Endodermal cell (in vitro differentiated cells): ENCODE measurements at regions not wholly inside any gene's neighbourhood (a gene's known extent, or its start where the extent isn't known, plus 50 kb on each side); places are given as distances from the start of the nearest gene placed in this dataset.

Experiments
- DNase-seq: peaks from one replicate; pipeline ENCODE4 v3.0.0-alpha.2; 2017
- H3K27ac ChIP-seq: 2 replicates; pipeline ENCODE4 v1.5.1; 2013; ENCODE audit warnings: mild to moderate bottlenecking, low read depth, low read length, moderate library complexity
- H3K27me3 ChIP-seq: 2 replicates; pipeline ENCODE4 v1.6.1; 2013; ENCODE audit warnings: mild to moderate bottlenecking, low read length, moderate library complexity; ENCODE audit not compliant: insufficient read depth, control insufficient read depth, poor library complexity, severe bottlenecking
- H3K36me3 ChIP-seq: 2 replicates; pipeline ENCODE4 v1.7.0; 2013; ENCODE audit warnings: mild to moderate bottlenecking, low read length, moderate library complexity; ENCODE audit not compliant: control insufficient read depth, insufficient read depth
- H3K4me1 ChIP-seq: one replicate; pipeline ENCODE4 v1.7.0; 2013; ENCODE audit warnings: low read length; ENCODE audit not compliant: control insufficient read depth, insufficient read depth
- H3K4me3 ChIP-seq: 2 replicates; pipeline ENCODE4 v1.5.1; 2013; ENCODE audit warnings: mild to moderate bottlenecking, low read length, moderate library complexity
- H3K9ac ChIP-seq: 2 replicates; pipeline ENCODE4 v1.6.1; 2013; ENCODE audit warnings: mild to moderate bottlenecking, low read length, moderate library complexity; ENCODE audit not compliant: poor library complexity, severe bottlenecking; ENCODE audit errors: extremely low read depth
- H3K9me3 ChIP-seq: 2 replicates; pipeline ENCODE4 v1.6.1; 2013; ENCODE audit warnings: mild to moderate bottlenecking, low read length, moderate library complexity; ENCODE audit not compliant: control insufficient read depth
- H3K27ac Mint-ChIP-seq: 2 replicates; pipeline ENCODE4 v1.8.0; 2020; ENCODE audit warnings: mixed read lengths
- H3K27me3 Mint-ChIP-seq: 2 replicates; pipeline ENCODE4 v1.8.0; 2021; ENCODE audit warnings: mild to moderate bottlenecking, mixed read lengths; ENCODE audit not compliant: insufficient read depth
- H3K36me3 Mint-ChIP-seq: 2 replicates; pipeline ENCODE4 v1.8.0; 2020; ENCODE audit warnings: low read depth, mixed read lengths
- H3K4me1 Mint-ChIP-seq: 2 replicates; pipeline ENCODE4 v1.8.0; 2020; ENCODE audit warnings: mixed read lengths
- H3K4me3 Mint-ChIP-seq: 2 replicates; pipeline ENCODE4 v1.8.0; 2020; ENCODE audit warnings: mild to moderate bottlenecking, moderate library complexity, mixed read lengths
- H3K9me3 Mint-ChIP-seq: 2 replicates; pipeline ENCODE4 v1.8.0; 2020; ENCODE audit warnings: mild to moderate bottlenecking, mixed read lengths
- WGBS, 2 experiments: methylation state at CpG; one replicate each; pipeline versions ENCODE4 v1.1.5 to v1.1.7; 2013; ENCODE audit warnings: missing lambda C conversion rate in 2 of 2, mixed read lengths in 1 of 2; ENCODE audit not compliant: insufficient coverage in 1 of 2, insufficient read length in 1 of 2; 5-methylcytosine and 5-hydroxymethylcytosine counted together
- TF ChIP-seq, protein P1 (sequence below): fragments of 200-600 bp; sonication (generic); conservative IDR thresholded peaks from 2 replicates; pipeline ENCODE4 v1.5.0; 2021; ENCODE audit warnings: antibody characterized with exemption, mild to moderate bottlenecking

DNA sequence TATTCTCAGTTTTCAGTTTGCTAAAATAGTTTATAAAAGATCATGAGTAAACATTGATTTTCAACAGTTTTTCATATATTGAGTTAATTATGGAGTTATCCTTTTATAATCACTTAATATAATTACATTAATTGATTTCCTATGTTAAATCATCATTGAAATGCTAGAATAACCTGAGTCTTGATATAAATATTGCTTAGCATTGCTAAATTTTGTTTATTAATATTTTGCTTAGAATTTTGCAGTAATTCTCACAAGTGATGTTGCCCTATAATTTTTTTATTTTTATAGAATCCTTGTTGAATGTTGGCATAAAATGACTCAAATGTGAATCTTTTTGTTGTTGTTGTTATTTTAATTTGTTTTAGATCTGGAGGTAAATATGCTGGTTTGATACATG is 654.2 kb downstream of the OTOL1 start:
- H3K4me1 ChIP-seq = no peaks in the 10 kb centered on the region
- DNase-seq = no peak
- no peak overlapping the region for H3K4me3 ChIP-seq
- H3K36me3 Mint-ChIP-seq = no peaks in the 10 kb centered on the region
- H3K9ac ChIP-seq = no peak overlapping the region
- peaks cover 6% of the 10 kb centered on the region for H3K9me3 ChIP-seq
- TF ChIP-seq, protein P1, sequence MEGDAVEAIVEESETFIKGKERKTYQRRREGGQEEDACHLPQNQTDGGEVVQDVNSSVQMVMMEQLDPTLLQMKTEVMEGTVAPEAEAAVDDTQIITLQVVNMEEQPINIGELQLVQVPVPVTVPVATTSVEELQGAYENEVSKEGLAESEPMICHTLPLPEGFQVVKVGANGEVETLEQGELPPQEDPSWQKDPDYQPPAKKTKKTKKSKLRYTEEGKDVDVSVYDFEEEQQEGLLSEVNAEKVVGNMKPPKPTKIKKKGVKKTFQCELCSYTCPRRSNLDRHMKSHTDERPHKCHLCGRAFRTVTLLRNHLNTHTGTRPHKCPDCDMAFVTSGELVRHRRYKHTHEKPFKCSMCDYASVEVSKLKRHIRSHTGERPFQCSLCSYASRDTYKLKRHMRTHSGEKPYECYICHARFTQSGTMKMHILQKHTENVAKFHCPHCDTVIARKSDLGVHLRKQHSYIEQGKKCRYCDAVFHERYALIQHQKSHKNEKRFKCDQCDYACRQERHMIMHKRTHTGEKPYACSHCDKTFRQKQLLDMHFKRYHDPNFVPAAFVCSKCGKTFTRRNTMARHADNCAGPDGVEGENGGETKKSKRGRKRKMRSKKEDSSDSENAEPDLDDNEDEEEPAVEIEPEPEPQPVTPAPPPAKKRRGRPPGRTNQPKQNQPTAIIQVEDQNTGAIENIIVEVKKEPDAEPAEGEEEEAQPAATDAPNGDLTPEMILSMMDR = no peak
- H3K27ac ChIP-seq = no peak overlapping the region
- no peak overlapping the region for H3K4me3 Mint-ChIP-seq
- H3K36me3 ChIP-seq = no peaks in the 10 kb centered on the region
- peaks cover 6% of the 10 kb centered on the region for H3K4me1 Mint-ChIP-seq
- H3K27ac Mint-ChIP-seq = no peak overlapping the region
- no peaks in the 10 kb centered on the region for H3K27me3 Mint-ChIP-seq
- no peaks in the 10 kb centered on the region for H3K27me3 ChIP-seq
- H3K9me3 Mint-ChIP-seq = no peaks in the 10 kb centered on the region

DNA sequence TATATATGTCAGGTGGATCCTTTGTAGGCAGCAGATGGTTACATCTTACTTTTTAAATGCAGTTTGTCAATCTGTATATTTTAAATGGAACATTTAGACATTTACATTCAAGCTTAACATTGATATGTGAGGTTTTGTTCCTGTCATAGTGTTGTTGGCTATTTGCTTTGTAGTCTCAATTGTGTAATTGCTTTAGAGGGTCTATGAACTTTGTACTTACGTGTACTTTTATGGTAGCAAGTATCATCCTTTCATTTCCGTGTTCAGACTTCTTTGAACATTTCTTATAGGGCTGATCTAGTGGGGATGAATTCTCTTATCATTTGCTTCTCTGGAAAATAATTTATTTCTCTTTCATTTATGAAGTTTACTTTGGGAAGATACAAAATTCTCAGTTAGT is 656.0 kb downstream of the OTOL1 start:
- 93% methylated on average over 2 of the region's 2 CpGs; no CpG with 5 or more reads in 1 of the 2 experiments for WGBS, 2 experiments
- Histone ChIP-seq H3K9ac (no peak overlapping the region), H3K27me3 (no peaks in the 10 kb centered on the region), H3K4me3 (no peak overlapping the region), H3K4me1 (no peaks in the 10 kb centered on the region), H3K9me3 (peaks cover 9% of the 10 kb centered on the region), H3K27ac (no peak overlapping the region), H3K36me3 (no peaks in the 10 kb centered on the region)
- Mint-ChIP-seq H3K36me3 (no peaks in the 10 kb centered on the region), H3K4me3 (no peak overlapping the region), H3K27me3 (no peaks in the 10 kb centered on the region), H3K4me1 (peaks cover 11% of the 10 kb centered on the region), H3K9me3 (peaks cover 2% of the 10 kb centered on the region), H3K27ac (no peak overlapping the region)
- no peak for DNase-seq
- TF ChIP-seq, protein P1 = no peak

DNA sequence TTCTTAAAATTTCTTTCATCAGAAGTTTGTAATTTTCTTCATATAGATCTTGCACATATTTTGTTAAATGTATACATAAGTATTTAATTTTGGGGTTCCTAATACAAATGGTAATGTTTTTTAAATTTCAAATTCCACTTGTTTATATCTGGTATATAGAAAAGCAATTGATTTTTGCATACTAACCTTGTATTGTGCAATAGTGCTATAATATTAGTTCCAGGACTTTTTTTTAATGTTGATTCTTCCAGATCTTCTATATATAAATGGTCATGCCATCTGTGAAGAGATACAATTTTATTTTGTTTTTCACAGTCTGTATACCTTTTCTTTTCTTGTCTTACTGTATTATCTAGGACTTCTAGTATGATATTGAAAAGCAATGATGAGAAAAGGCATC is 665.0 kb downstream of the OTOL1 start:
- H3K4me3 ChIP-seq = no peak overlapping the region
- H3K27me3 ChIP-seq = no peaks in the 10 kb centered on the region
- H3K9me3 ChIP-seq = no peaks in the 10 kb centered on the region
- H3K4me1 Mint-ChIP-seq = peaks cover 21% of the 10 kb centered on the region
- no peak overlapping the region for H3K27ac ChIP-seq
- H3K4me1 ChIP-seq = no peaks in the 10 kb centered on the region
- H3K4me3 Mint-ChIP-seq = no peak overlapping the region
- no peak overlapping the region for H3K9ac ChIP-seq
- H3K27ac Mint-ChIP-seq = no peak overlapping the region
- H3K9me3 Mint-ChIP-seq = peaks cover 15% of the 10 kb centered on the region
- TF ChIP-seq, protein P1 = no peak
- no peaks in the 10 kb centered on the region for H3K36me3 ChIP-seq
- DNase-seq = no peak
- no peaks in the 10 kb centered on the region for H3K27me3 Mint-ChIP-seq
- H3K36me3 Mint-ChIP-seq = no peaks in the 10 kb centered on the region
